Calu3 (cell line): ENCODE measurements at regions not wholly inside any gene's neighbourhood (a gene's known extent, or its start where the extent isn't known, plus 50 kb on each side); places are given as distances from the start of the nearest gene placed in this dataset.

Experiments
- BruUV-seq: library from RNA; stranded (reverse); fragments of 400-500 nt; replicated peaks from 2 replicates; lab custom pipeline; 2021; lab: Mats Ljungman, UMichigan
- CTCF ChIA-PET: fragments of 300-600 bp; sonication (Branson Sonifier 250); formaldehyde crosslinking; loops from one replicate; lab custom pipeline; 2022; ENCODE audit warnings: antibody characterized with exemption; lab: Charles Lee
- DNase-seq: peaks from one replicate; pipeline ENCODE4 v3.0.0; 2022
- H3K27ac Mint-ChIP-seq: one replicate; pipeline ENCODE4 v1.8.0; 2022; ENCODE audit warnings: mixed read lengths; ENCODE audit not compliant: unreplicated experiment
- H3K27me3 Mint-ChIP-seq: one replicate; pipeline ENCODE4 v1.8.0; 2022; ENCODE audit warnings: mixed read lengths; ENCODE audit not compliant: unreplicated experiment
- H3K36me3 Mint-ChIP-seq: one replicate; pipeline ENCODE4 v1.8.0; 2022; ENCODE audit warnings: mild to moderate bottlenecking, moderate library complexity, mixed read lengths; ENCODE audit not compliant: insufficient read depth, unreplicated experiment
- H3K4me1 Mint-ChIP-seq: one replicate; pipeline ENCODE4 v1.8.0; 2022; ENCODE audit warnings: mild to moderate bottlenecking, low read depth, mixed read lengths; ENCODE audit not compliant: unreplicated experiment
- H3K4me3 Mint-ChIP-seq: one replicate; pipeline ENCODE4 v1.8.0; 2022; ENCODE audit warnings: mild to moderate bottlenecking, low read depth, moderate library complexity, mixed read lengths; ENCODE audit not compliant: unreplicated experiment
- H3K9me3 Mint-ChIP-seq: one replicate; pipeline ENCODE4 v1.8.0; 2022; ENCODE audit warnings: low read depth, mixed read lengths; ENCODE audit not compliant: unreplicated experiment
- CTCF ChIP-seq: fragments of 200-600 bp; IDR thresholded peaks from one replicate; pipeline ENCODE4 v1.8.0; 2022; ENCODE audit warnings: antibody characterized with exemption; ENCODE audit not compliant: unreplicated experiment
- intact Hi-C: fragments of 100-400 bp; cut with micrococcal nuclease; formaldehyde crosslinking; loops from one replicate; pipeline ENCODE4 v1.10.0; 2022; ENCODE audit not compliant: unreplicated experiment

GRCh38 chr2:194700116-194700515, 956.9 kb upstream of the SLC39A10 start:
- no peak overlapping the region for H3K4me3 Mint-ChIP-seq
- intact Hi-C loops, result no loop called here
- BruUV-seq, result no TSS peak
- CTCF ChIA-PET, result no interaction called here
- no peak for TF ChIP-seq CTCF
- no peaks in the 10 kb centered on the region for H3K27me3 Mint-ChIP-seq
- no peaks in the 10 kb centered on the region for H3K36me3 Mint-ChIP-seq
- no peak overlapping the region for H3K27ac Mint-ChIP-seq
- no peaks in the 10 kb centered on the region for H3K4me1 Mint-ChIP-seq
- DNase-seq, result no peak
- peaks cover 5% of the 10 kb centered on the region for H3K9me3 Mint-ChIP-seq

- Mint-ChIP-seq H3K4me1 (no peaks in the 10 kb centered on the region), H3K27me3 (no peaks in the 10 kb centered on the region), H3K36me3 (no peaks in the 10 kb centered on the region), H3K27ac (no peak overlapping the region), H3K4me3 (no peak overlapping the region), H3K9me3 (peaks cover 9% of the 10 kb centered on the region)
- DNase-seq, result no peak
- no TSS peak for BruUV-seq
- intact Hi-C loops, result no loop called here
- no peak for TF ChIP-seq CTCF
- CTCF ChIA-PET, result no interaction called here
Observed at GRCh38 chr2:194698012-194698411, 959.0 kb upstream of the SLC39A10 start.

- BruUV-seq, result no TSS peak
- H3K36me3 Mint-ChIP-seq, result no peaks in the 10 kb centered on the region
- no peaks in the 10 kb centered on the region for H3K27me3 Mint-ChIP-seq
- peaks cover 9% of the 10 kb centered on the region for H3K9me3 Mint-ChIP-seq
- H3K4me3 Mint-ChIP-seq, result no peak overlapping the region
- no peak for DNase-seq
- TF ChIP-seq CTCF, result no peak
- intact Hi-C loops, result no loop called here
- H3K4me1 Mint-ChIP-seq, result no peaks in the 10 kb centered on the region
- no peak overlapping the region for H3K27ac Mint-ChIP-seq
- CTCF ChIA-PET, result no interaction called here
Observed at GRCh38 chr2:194697439-194697838, 959.6 kb upstream of the SLC39A10 start.

- peaks cover 9% of the 10 kb centered on the region for H3K9me3 Mint-ChIP-seq
- no peaks in the 10 kb centered on the region for H3K36me3 Mint-ChIP-seq
- CTCF ChIA-PET, result no interaction called here
- intact Hi-C loops, result no loop called here
- no peak overlapping the region for H3K27ac Mint-ChIP-seq
- TF ChIP-seq CTCF, result no peak
- no peaks in the 10 kb centered on the region for H3K4me1 Mint-ChIP-seq
- no peak overlapping the region for H3K4me3 Mint-ChIP-seq
- no TSS peak for BruUV-seq
- DNase-seq, result no peak
- no peaks in the 10 kb centered on the region for H3K27me3 Mint-ChIP-seq
Observed at GRCh38 chr2:194696690-194697089, 960.3 kb upstream of the SLC39A10 start.

- no peak overlapping the region for H3K4me3 Mint-ChIP-seq
- intact Hi-C loops, result no loop called here
- H3K36me3 Mint-ChIP-seq, result no peaks in the 10 kb centered on the region
- no peaks in the 10 kb centered on the region for H3K27me3 Mint-ChIP-seq
- no peak for TF ChIP-seq CTCF
- H3K9me3 Mint-ChIP-seq, result peaks cover under 1% of the 10 kb centered on the region
- no peaks in the 10 kb centered on the region for H3K4me1 Mint-ChIP-seq
- BruUV-seq, result no TSS peak
- no peak for DNase-seq
- CTCF ChIA-PET, result no interaction called here
- H3K27ac Mint-ChIP-seq, result no peak overlapping the region
Observed at GRCh38 chr2:194686569-194686968, 970.5 kb upstream of the SLC39A10 start.
